Islet of Langerhans (tissue), 1 donor: ENCODE measurements at regions not wholly inside any gene's neighbourhood (a gene's known extent, or its start where the extent isn't known, plus 50 kb on each side); places are given as distances from the start of the nearest gene placed in this dataset.

ENCODE experiments used
- FAIRE-seq: peaks from one replicate; lab custom pipeline; 2011; peaks lifted over from hg19 to GRCh38; lab: Jason Lieb, UNC

DNA sequence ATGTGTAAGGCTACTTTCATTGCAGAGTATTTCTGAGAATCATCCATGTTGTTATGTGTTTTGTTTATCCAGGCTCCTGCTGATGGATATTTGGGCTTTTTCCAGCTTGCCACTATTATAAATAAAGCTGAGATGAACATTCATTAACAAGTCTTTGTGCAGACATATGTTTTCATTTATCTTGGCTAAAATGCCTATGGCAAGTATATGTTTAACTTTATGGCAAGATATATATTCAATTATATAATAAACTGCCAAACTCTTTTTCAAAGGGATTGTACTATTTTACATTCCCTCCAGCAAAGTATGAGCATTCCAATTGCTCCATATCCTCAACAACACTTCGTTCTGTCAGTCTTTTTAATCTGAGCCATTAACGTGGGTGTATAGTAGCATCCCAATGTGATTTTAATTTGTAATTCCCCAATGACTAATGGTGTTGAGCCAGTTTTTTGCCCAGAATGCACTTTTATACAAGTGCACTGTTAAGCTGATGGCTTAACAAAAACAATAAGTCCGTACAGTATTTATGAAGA is 452.4 kb downstream of the SHQ1 start:
- FAIRE-seq = peak; percentile 17

DNA sequence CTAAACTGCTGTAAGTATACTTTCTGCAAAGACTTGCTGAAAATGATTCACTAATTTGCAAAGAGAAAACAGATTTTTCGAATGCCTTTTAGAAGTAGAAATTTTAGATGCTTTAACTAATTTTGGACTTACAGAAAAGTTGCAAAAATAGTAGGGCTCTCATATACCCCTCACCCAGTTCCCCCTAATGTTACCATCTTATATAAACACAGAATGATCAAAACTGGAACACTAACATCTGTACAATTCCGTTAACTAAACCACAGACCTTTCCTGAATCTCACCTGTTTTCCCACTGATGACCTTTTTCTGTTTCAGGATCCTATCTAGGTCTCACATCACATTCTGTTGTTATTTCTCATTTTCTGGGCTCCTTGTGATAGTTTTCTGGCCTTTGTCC is 454.8 kb downstream of the SHQ1 start:
- FAIRE-seq = no peak

DNA sequence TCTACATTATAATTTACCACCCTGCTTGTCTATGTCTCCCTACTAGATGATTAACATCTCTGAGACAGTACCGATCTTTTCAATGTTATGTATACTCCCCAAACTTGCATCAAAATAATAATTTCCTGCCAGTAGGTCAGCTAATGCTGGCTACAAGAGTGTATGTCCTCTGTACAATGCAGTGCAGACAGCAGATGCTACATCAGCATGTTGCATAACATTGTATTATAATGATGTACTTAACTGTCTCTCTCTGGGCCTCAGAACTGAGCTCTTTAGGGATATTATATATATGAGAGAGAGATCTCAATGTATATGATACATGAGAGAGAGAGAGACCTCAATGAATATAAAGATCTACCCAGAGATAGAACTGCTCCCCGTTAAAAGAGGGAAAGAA is 456.6 kb downstream of the SHQ1 start:
- FAIRE-seq = no peak

DNA sequence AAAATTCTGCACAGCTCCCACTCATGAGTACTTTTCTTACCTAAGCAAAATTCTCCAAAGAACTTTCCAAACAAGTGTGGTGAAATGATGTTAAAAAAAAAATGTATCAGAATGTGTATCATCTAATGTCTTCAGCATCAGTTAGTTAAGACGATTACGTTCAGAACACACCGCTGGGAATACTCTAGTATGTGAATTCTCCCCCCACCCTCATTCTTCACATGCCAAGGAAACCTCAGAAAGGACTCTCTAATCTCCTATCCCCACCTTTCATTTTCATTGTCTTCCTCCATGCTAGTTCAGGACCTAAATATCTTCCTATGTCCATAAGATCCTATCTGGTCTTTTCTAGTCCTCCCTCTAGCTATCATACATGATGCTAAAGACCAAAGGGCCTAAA is 457.4 kb downstream of the SHQ1 start:
- FAIRE-seq = no peak

DNA sequence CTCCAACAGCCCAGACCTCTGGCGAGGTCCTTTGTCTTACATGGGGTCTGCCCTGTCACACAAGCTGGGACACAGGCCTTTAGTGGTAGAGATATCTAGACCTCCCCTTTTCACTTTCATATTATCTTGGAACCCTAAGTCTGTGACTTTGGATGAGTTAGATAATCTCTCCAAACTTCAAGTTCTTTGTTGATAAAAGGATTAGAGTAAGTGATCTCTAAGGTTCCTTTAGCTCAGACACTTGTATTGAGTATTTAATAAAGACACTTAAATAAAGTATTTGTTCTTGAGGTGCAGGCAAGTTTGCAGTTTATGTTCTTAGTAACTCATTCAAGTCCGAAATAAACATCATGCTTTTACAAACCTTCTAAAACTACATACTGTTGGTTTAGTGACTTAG is 459.6 kb downstream of the SHQ1 start:
- FAIRE-seq = no peak

DNA sequence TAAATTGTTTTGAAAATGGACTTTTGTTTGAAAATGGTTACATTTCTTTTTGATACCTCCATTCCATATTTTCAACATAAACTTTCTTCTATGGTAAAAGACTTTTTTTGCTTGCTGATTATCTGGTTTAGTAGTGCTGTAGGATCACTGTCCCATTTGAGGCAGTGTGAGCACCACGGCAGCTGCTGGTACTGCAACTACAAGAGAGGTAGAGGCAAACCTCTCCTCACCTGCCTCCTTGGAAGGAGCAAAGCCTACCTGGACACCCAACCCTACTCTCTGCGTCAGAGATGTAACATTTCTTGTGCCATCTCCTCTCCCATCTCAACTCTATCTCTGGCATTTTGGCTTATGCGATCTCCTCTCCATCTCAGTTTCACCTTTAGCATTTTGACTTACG is 460.1 kb downstream of the SHQ1 start:
- no peak for FAIRE-seq

DNA sequence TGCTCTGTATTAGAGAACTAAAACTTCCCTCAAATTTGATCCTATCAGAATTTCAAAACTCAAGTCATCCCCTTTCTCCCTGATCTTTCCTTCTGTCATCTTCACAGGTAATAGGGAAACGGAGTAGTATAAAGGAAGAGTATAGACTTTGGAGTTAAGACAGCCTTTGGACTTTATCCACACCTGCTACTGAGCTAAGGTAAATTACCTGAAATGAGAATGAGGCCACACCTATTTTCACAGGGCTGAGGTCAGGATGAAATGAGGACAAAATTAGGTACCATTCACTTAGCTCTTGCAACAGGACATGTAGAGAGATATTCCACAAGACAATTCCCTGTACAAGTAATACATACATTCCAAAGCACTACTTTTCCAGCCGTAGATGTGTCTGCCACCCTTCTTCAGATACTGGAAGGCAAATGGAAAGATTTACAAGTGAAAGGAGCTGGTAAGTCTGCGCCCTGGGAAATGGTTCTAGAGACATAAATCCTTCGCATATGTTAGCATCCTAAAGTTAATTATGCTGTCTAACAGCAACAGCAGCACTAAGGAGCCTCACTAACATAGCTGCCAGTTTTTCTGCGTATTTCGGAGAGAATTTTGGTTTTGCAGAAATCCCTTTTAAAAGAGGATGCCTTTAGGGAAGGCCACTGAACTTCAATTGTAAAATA is 461.8 kb downstream of the SHQ1 start:
- FAIRE-seq = no peak

DNA sequence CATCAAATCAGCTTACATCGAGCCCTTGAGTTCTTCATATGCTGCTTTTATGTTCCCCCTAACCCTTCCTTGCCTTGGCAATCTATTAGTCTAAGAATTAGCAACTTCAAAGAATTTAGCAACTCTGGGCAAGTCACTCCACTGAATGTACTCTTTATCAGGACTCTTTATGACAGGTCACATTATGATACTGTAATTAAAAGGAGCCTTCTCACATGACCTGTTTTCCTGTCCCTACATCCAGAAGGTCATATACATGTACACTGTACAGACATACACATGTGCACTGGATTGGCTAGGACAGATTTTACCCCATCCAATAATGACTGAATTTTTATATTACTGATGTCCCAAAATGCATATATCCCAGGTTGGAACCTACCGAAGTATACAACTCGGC is 463.1 kb downstream of the SHQ1 start:
- no peak for FAIRE-seq

DNA sequence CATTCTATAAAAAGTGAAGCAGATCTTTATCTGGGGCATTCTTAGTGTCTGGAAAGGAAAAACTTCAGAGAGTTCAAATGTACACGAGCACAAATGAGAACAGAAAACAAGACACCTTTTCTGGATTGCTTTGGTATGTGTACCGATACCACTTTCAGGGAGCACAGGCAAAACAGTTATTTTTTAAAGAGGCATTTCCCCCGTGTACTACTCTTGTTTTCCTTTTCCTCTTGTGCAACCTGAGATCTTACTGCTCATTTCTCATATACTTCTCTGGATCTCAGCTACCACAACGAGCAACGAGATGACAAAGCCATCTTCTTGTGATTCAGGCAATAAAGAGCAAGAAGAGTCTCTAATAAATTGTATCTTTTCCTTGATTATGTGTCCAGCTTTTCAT is 463.6 kb downstream of the SHQ1 start:
- FAIRE-seq = no peak

DNA sequence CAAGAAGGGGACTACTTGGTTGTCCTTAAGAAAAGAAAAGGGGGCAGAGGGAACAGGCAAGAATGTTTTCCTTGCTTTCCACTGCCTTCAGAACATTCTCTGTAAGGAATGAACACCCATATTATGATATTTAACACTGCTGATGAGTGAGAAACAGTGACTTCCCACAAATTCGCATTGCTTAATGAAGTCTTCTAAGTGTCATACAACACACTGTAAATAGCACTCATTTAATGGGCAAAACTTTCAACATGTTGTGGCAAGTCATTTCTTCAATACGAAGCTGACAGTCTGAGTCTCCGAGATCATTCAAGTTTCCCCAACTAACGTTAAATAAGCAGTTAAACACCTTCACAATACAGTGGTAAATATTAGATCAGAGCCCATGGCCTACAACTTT is 464.4 kb downstream of the SHQ1 start:
- no peak for FAIRE-seq

DNA sequence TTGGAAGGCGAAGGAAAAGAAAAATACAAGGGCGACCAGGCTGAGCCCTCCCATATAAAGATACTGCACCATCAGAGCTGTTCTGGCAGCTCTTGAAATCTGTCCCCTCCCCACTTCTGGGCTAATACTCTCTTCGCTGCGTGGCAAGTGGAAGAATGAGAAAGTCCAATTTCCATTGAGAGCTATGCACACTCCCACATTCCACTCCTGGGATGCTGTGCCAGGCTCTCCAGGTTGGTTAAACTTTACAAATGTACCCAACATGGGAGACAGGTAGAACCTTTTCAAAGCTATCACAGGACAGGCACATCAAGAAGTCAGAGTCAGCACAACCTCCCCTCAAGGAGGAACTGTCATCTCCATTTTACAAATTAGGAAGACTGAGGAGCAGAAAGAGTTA is 465.0 kb downstream of the SHQ1 start:
- FAIRE-seq = no peak

DNA sequence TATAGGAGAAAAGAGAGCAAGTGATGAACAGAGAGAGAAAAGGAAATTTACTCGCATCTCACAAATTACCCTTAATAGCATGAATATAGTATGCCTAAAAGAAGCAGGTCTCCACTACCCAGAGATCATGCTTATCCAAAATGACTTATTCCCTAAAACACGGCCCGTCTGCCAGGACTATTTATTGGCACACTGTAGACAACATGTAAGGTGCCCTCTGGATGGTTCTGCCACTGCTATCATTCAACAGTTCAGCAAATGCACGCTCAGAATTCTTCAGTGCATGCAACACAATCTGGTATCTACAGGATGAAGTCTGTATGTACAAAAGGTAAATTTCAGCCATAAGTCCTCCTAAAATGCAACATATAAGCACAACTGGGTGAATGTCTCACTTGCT is 465.8 kb downstream of the SHQ1 start:
- no peak for FAIRE-seq

DNA sequence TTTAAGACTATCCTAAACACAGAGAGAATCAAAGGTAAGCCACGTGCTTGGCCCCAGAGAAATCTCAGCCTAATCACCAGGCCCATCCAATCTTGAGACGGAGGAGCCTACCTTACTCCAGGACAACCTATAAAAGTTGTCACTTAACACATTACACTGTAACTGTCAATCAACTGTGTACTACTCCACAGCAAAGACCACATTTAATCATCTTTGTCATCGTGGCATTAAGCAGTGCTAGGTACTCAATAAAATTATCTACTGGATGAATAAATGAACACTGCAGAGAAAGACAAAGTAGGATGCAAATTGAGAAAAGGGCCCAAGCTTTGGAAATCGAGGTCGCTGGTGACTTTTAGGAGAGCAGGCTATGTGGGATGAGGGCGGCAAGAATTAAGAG is 466.7 kb downstream of the SHQ1 start:
- FAIRE-seq = no peak

DNA sequence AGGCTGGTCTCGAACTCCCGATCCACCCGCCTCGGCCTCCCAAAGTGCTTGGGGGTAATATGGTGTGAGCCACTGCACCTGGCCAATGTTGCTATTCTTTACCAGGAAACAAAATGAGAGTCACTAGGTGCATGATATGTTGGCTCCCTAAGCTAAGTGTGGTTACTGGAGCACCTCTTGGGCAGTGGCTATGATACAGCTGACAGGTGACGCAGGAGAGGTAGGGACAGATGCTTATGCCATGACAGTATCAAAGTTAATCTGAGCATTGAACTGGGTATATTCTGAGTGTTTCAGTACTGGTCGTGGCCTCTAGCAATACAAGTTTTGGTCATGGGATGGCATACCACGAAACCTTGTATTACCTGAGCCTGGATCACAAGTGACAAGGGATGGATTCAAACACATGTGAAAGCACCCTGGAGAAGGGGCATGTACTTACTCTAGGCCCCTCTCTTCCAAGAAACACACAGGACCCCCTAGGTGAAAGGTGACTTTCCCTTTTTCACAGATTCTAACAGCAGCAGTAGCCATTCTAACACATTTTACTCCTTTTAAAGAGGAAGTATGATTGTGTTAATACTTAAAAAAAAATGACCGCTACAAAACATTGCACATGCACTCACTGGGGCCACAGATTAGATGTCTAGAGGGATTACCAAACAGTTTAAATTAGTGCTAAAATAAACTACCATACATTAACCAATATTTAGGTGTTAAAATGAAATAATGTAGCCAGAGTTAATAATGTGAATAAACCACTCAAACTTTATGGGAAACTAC is 467.3 kb downstream of the SHQ1 start:
- FAIRE-seq = no peak

DNA sequence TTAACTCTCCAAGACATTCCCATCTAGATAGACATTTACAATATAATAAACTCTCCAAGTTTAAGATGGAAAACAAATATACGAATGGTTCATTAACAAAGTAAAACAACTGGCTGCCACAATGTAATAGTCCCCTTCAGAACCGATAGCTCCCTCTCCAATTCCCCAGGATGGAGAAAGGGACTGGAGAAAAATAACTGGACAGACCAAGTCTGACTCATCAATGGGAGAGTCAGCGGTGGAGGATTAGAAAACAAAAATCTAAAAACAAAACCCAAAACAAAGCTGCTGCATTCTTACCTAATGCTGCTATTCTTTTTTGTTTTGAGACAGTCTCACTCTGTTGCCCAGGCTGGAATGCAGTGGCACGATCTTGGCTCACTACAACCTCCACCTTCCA is 468.1 kb downstream of the SHQ1 start:
- no peak for FAIRE-seq

DNA sequence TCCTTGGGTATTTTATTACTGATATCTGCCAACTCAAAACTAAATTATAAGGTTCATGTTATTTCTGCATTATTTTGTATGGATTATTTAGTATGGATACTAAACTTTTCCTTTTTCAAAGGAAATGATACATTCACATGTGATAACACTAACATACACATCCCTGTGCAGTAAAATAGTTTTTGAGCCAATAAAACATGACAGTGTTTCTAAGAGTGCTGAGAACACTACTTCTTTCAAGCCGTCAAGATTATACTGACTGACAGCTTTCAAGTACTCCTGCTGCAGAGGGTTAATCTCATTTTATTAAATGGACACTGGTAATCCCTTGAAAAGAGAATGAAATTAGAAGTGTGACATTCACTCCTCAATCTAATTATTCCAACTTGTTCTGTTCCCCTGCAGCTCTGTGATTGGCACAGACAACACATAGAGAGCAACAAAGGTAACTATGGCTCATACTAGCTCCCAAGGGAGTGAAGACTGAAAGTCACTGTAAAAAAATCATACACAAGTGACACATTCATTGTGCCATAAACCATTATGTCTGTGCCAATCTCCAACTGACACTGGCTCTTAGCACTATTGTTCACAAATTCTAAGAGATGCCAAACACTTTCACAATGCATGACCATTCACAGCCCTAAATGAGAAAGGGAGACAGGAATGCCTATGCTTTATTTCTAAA is 468.6 kb downstream of the SHQ1 start:
- FAIRE-seq = no peak

DNA sequence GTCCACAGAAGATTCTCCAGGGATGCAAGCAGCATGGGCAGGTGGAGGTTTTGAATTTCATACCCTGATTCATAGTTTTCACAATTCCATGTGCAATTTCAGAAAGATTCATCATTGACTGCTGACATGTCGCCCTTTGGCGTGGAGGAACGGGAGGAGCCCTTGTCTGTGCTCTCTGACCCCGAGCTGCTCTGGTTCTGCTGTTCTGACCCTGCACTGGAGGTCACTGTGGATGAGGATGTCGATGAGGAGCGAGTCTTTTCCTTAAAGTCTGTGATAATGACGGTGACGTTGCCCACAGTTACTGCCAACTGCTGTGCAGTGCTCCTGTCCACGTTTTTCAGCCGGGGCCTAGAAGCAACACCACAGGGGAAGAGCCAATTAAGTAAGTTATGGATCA is 470.0 kb downstream of the SHQ1 start:
- FAIRE-seq = no peak

DNA sequence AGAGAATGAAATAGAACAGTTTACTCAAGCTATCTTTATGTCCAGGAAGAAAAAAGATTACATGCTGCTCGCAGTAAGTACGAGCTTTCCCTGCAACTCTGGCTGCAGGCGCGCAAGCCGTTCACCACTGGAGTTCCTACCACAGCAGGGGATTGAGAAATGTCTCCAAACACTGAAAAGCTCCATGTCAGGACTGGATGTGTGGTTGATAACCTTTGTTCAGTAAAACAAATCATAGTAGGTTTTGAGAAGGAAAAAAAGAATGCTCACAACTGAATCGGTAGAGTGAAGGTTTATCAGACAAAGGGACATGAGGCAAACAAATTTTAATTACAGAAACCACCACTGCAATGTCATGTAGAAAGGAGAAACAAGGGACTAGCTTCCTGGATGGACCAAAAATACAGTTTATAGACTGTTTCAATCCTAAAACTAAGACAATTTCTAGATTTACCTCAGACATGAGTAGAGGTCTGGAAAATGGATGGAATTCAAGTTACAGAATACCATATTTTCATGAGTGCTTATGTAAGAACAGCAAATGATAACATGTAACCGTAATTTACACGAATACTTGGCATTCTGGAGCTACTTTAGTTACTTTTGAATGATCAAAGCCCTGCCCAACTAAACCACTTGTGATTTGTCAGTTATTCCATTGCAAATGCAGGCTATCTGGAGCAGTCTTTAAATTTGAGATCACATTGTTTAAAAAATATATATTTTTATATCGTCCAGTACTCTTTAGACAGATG is 471.1 kb downstream of the SHQ1 start:
- no peak for FAIRE-seq

DNA sequence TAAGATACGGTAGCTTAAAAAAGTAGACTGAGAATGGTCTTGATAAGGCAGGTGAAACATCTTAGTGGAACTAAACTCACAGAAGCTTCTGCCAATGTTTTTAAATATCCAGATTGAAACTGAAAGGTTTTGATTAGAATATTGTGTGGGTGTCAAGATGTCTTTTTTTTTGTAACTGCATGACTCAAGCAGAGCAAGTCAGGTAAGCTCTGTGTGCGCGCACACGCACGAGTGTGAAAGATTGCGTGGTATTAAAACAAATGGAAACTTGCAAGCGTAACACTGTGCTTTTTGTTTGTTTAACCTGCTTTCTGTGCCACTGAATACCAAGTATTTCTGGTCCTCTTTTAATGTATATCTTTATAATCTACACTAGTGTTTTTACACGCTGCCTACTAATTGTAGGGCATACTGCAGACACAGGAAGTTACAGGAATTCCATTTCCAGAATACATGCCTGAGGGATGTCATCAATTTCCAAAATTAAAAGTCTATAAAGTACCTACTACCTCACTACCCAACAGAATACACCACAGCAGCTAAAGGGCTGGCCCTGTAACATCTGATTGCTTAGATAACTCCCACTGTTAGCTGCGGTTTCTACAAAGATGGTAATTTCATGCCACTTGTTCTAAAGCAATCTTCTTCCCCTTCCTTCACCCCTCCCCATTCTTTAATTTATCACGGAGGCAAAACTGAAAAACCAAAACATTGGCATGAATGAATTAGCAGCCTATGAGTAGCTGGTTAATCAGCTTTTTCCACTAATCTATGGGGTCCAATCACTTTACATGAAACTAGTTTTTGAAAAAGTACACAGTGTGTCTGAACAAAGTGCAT is 472.8 kb downstream of the SHQ1 start:
- peak; percentile 33 for FAIRE-seq

DNA sequence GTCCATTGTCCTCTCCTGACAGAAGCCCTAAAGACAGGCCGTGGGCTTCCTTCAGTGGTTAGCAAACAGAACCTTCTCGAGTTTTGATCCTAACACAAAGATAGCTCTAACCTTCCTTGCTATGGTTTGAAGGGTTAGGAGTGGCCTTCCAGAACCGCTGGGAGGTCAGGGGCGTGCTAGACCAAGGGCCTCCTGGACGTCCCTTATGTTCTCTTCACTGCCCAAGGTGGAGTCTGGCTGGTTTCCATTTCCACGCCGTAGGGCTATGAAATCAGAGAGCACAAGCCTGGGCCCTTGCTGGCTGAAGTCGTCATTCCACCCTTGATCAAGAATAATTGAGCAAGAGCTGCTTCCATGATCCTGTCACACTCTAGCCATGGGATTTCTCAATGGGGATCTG is 475.1 kb downstream of the SHQ1 start:
- no peak for FAIRE-seq

DNA sequence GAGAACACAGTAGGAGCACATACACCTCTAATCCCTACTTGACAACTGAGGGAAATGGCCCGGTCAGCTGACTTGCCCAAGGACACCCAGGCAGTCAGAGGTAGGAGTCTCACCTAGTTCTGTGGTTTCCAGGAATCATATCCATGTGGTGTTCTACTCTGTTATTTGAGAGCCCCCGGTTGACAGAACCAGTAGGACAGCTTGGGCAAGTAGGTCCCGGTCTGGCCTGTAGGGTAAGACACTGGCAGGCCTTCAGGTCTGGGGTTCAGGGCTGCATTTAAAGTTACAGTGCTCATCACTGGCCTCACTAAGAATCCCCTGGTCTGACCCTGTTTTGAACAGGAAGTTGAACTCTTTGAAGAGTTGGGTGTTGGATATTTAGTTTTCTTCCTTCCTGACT is 476.1 kb downstream of the SHQ1 start:
- FAIRE-seq = no peak

DNA sequence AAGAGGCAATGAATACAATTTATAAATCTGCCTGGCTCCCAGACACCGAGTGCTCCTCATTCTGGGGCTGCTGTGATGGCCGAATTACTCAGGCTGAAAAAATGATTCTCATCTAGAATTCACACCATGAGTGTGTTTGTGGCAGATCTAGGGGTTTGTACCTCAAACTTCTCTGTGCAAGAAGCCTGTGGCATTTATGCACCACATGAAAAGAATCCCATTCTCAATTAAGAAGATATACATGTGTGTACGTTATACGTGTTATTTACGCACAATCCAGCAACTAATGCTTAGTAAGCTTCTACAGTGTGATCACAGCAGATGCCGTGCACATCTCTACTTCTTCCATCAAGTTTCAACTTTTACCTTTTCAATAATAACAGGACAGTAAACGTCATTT is 476.8 kb downstream of the SHQ1 start:
- no peak for FAIRE-seq
